Mucosa of rectum (tissue), 2 donors: ENCODE measurements at regions not wholly inside any gene's neighbourhood (a gene's known extent, or its start where the extent isn't known, plus 50 kb on each side); places are given as distances from the start of the nearest gene placed in this dataset.

ENCODE experiments used
- H3K27ac ChIP-seq, 2 donors: one replicate each; pipeline ENCODE4 v1.7.0; 2013; ENCODE audit warnings: inconsistent platforms in 2 of 2, low read depth in 2 of 2, low read length in 2 of 2
- H3K27me3 ChIP-seq, 2 donors: one replicate each; pipeline ENCODE4 v1.7.0; 2013; ENCODE audit warnings: low read length in 2 of 2; ENCODE audit not compliant: control insufficient read depth in 2 of 2, insufficient read depth in 2 of 2
- H3K36me3 ChIP-seq, 2 donors: one replicate each; pipeline ENCODE4 v1.7.0; 2013; ENCODE audit warnings: low read length in 2 of 2; ENCODE audit not compliant: control insufficient read depth in 2 of 2, insufficient read depth in 2 of 2
- H3K4me1 ChIP-seq, 2 donors: one replicate each; pipeline ENCODE4 v1.7.0; 2013; ENCODE audit warnings: low read length in 2 of 2, mild to moderate bottlenecking in 1 of 2; ENCODE audit not compliant: control insufficient read depth in 2 of 2, insufficient read depth in 2 of 2
- H3K4me3 ChIP-seq, 2 donors: one replicate each; pipeline ENCODE4 v1.7.0; 2013; ENCODE audit warnings: low read length in 2 of 2
- H3K9ac ChIP-seq, 2 donors: one replicate each; pipeline ENCODE4 v1.7.0; 2013; ENCODE audit warnings: low read length in 2 of 2, low read depth in 1 of 2, mild to moderate bottlenecking in 1 of 2
- H3K9me3 ChIP-seq, 2 donors: one replicate each; pipeline ENCODE4 v1.7.0; 2013; ENCODE audit warnings: low read length in 2 of 2; ENCODE audit not compliant: control insufficient read depth in 2 of 2
- donor health status: healthy.
- donor health status: Normal muscosa, but diverticular disease.

DNA sequence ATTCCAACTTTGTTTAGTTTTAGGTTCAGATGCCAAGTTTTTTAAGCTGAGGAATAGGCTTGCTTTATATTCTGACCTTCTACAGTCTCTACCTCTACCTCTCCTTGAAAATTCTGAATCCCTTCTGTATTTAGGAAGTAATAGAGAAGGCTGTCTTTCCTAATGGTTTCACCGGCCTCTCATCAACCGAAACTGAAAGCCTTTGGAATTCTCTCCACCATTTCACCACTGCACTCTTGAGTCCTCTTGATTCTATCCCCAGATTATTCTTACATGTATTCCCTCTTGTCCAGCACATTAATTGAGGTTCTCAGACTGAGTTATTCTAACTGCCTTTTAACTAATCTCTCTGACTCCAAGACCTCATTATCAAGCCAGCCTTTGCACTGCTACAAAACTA lies 67.7 kb upstream of the PICALM start:
- no peaks in the 10 kb centered on the region for H3K9me3 ChIP-seq
- H3K4me1 ChIP-seq: peaks cover 8 to 10% of the 10 kb centered on the region in 2 donors
- H3K9ac ChIP-seq: no peak overlapping the region
- no peak overlapping the region for H3K4me3 ChIP-seq
- H3K27ac ChIP-seq: no peak overlapping the region
- H3K27me3 ChIP-seq: peaks cover 0 to 5% of the 10 kb centered on the region in 2 donors
- no peaks in the 10 kb centered on the region for H3K36me3 ChIP-seq

DNA sequence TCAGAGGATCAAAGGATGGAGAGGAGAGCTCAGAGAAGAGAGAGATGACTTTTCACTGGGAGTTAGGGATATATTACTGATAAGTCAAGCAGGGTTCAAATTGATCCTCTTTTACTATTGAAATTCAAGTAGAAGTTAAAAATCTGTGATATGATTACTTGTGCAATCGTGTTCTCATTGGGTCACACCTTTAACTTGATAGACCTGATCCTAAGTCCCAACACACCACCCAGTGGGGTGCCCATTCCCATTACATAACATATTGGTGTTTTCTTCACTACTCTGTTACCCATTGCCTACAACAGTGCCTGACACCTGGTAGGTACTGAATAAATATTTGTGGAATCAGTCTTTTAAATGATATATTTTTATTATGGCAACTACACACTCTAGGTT lies 66.4 kb upstream of the PICALM start:
- Histone ChIP-seq H3K4me3 (no peak overlapping the region), H3K9me3 (no peaks in the 10 kb centered on the region), H3K9ac (no peak overlapping the region), H3K36me3 (no peaks in the 10 kb centered on the region), H3K27me3 (peaks cover 0 to 5% of the 10 kb centered on the region in 2 donors), H3K4me1 (peaks cover 8 to 10% of the 10 kb centered on the region in 2 donors), H3K27ac (peak overlapping the region in 1 of 2 donors; percentile 15)

DNA sequence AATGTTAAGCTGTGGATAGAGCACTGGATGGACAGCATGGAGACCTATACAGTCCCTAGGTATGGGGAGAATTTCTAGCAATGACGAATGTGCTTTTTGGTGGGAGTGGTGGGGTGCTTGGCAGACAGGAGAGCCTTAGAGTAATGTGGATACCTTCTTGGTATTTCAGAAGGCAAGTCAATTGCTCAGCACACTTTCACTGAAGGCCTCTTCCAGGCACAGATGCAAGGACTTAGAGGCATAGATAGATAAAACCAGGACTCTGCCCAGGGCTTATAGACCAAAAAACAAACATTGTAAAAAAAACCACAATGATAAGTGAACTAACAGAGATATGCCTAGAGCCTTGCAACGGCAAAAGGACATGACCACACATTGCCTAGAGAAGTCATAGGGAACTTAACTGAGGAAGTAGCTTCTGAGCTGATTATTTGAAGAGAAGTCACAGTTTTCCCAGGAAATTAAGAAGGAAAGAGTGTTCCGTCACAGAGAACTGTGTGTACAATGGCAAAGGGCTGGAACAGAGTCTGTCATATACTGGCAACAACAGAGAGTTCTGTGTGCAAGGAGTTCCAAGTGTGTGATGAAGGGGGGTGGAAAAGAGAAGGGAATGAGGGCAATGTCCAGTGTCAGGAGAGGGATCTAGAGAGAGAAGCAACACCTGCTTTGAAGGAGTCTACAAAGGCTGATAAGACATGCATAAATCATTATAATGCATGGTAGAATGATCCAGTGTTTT lies 65.9 kb upstream of the PICALM start:
- Histone ChIP-seq H3K36me3 (no peaks in the 10 kb centered on the region), H3K9ac (no peak overlapping the region), H3K27me3 (peaks cover 0 to 5% of the 10 kb centered on the region in 2 donors), H3K4me3 (no peak overlapping the region), H3K9me3 (no peaks in the 10 kb centered on the region), H3K27ac (peak overlapping the region in 1 of 2 donors; percentile 15), H3K4me1 (peaks cover 8 to 10% of the 10 kb centered on the region in 2 donors)

DNA sequence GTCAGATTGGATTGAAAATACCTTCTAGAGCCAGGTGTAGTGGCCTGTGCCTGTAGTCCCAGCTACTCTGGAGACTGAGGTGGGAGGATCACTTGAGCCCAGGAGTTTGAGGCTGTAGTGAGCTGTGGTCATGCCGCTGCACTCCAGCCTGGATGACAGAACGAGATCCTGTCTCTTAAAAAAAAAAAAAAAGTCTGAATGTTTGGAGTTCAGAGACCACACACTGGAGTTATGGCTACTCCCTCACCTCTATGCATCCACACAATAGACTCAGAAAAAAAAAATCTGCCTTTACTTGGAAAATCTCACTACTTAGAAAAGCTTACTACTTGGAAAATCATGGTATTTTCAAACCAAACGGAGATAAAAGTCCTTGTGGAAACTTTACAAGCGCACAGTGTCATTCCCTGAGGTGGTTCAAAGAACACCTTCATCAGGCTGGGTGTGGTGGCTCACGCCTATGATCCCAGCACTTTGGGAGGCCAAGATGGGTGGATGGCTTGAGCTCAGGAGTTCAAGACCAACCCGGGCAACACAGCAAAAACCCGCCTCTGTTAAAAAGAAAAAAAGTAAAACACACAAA lies 63.9 kb upstream of the PICALM start:
- H3K36me3 ChIP-seq: no peaks in the 10 kb centered on the region
- no peak overlapping the region for H3K27ac ChIP-seq
- peaks cover 0 to 5% of the 10 kb centered on the region in 2 donors for H3K27me3 ChIP-seq
- H3K4me3 ChIP-seq: no peak overlapping the region
- H3K9me3 ChIP-seq: no peaks in the 10 kb centered on the region
- H3K4me1 ChIP-seq: peaks cover 8 to 16% of the 10 kb centered on the region in 2 donors
- H3K9ac ChIP-seq: no peak overlapping the region

DNA sequence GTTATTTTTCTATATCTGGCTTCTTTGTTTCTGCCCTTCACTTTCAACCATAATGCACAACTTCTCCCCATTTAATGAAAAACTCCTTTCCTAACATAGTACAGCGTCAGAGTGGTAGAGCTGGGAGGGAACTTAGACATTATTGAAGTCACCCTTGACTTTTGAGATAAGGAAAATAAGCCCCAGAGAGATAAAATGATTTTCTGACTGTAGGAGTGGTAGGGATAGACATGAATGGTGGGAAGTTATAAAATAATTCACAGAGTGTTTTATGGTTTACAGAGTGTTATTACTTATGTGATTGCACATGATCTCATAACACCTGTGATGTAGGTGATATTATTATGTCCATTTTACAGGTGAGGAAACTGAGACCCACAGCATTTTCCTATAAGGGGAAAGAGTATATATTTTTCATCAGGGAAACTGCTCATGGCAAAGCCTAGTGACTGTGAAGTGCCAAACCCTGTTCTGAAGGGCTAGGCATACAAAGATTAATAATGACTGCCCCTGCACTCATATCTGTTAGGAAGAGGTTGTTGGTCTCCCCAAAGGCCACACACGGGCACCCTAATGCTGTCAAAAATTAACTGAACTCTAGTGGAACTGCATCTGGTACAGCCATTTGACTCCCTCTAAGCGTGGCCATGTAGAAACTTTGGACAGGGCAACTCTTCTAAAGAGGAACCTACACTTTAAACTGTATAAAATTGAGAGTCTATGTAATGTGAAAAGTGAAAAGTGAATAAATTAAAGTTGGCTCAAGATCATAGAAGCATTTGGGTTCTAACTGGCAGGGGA lies 61.1 kb upstream of the PICALM start:
- Histone ChIP-seq H3K4me1 (peaks cover 6 to 12% of the 10 kb centered on the region in 2 donors), H3K27me3 (peaks cover 3 to 6% of the 10 kb centered on the region in 2 donors), H3K4me3 (no peak overlapping the region), H3K9me3 (no peaks in the 10 kb centered on the region), H3K27ac (no peak overlapping the region), H3K36me3 (no peaks in the 10 kb centered on the region), H3K9ac (no peak overlapping the region)

DNA sequence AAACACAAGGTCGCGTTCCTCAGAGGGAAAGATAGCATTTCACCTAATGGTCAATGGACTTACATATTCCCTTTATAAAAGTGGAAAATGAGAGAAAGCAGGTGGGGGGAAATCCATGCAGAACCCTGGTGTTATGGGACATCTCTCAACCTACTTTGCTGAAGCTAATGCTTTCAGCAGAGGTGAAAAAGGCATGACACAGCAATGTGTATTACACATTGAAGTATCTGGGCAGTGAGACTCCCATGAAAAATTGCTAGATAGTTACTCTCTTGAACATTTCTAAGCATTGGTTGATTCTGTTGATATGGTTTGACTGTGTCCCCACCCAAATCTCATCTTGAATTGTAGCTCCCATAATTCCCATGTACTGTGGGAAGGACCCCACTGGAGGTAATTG lies 60.0 kb upstream of the PICALM start:
- Histone ChIP-seq H3K36me3 (no peaks in the 10 kb centered on the region), H3K27me3 (peaks cover 3 to 6% of the 10 kb centered on the region in 2 donors), H3K4me1 (peaks cover 0 to 6% of the 10 kb centered on the region in 2 donors)

DNA sequence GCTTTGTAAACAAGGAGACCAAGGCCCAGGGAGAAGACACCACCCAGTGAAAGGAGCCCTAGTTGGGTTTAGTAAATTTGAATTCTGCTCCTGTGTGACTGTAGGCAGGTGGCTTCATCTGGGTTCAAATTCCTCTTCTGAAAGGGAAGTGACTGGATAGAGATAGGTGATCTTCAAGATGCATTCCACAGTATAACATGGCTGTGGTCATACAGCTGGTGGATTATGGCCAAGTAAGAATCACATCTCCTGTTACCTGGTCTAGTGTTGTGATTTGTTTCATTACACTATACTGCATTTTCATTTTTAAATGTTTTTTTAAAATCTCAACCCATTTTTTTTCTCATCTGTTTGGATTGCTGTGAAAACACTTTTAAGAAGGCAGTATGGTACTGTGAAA lies 58.0 kb upstream of the PICALM start:
- Histone ChIP-seq H3K9ac (no peak overlapping the region), H3K36me3 (no peaks in the 10 kb centered on the region), H3K27ac (no peak overlapping the region), H3K9me3 (no peaks in the 10 kb centered on the region), H3K4me3 (no peak overlapping the region), H3K4me1 (peaks cover 0 to 6% of the 10 kb centered on the region in 2 donors), H3K27me3 (peaks cover 3 to 6% of the 10 kb centered on the region in 2 donors)

More for the DNA sequence above, 60.0 kb upstream of the PICALM start:
- Histone ChIP-seq H3K9me3 (no peaks in the 10 kb centered on the region), H3K9ac (no peak overlapping the region), H3K27ac (no peak overlapping the region), H3K4me3 (no peak overlapping the region)

DNA sequence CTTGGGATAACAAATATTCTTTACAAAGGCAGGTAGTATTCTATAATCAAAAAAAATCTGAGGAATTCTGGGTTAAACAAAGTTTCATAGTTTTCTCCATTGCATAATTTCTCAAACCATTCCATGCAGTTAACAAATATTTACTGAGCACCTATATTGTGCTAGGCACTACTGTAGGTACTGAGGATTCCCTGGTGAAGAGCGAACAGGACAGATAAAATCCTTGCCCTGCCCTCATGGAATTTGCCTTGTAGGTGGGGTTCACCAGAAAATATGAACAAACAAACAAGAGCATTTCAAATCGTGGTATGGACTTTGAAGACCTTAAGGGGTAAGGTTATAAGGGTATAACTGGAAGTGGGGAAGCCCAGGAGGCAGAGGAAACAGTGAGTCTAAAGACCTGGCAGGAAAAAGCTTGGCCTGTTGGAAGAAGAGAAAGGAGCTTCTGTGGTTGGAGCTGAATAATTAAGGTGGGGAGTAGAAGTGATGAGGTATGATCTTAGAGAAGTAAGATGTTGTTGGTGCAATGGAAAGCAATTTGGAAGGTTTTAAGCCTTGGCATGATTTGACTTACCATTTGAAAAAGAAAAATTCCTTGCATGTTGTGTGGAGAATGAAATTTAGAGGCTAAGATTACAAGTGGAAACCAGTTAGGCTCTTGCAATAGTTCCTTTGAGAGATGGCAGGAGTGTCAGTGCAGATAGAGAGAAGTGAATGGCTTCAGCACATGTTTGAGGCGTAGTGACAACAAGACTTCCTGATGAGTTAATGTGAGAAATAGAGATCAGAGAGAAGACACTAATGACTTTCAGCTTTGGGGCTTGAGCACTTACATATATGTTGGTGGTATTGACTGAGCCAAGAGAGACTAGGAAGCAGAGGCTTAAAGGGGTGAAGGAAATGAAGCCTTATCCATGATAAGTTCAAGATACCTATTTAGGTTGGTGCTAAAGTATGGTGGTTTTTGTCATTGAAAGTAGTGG lies 55.7 kb upstream of the PICALM start:
- H3K9ac ChIP-seq: no peak overlapping the region
- no peaks in the 10 kb centered on the region for H3K36me3 ChIP-seq
- H3K27ac ChIP-seq: no peak overlapping the region
- no peak overlapping the region for H3K4me3 ChIP-seq
- peaks cover 3 to 6% of the 10 kb centered on the region in 2 donors for H3K27me3 ChIP-seq
- H3K9me3 ChIP-seq: no peaks in the 10 kb centered on the region
- H3K4me1 ChIP-seq: peaks cover 0 to 4% of the 10 kb centered on the region in 2 donors

DNA sequence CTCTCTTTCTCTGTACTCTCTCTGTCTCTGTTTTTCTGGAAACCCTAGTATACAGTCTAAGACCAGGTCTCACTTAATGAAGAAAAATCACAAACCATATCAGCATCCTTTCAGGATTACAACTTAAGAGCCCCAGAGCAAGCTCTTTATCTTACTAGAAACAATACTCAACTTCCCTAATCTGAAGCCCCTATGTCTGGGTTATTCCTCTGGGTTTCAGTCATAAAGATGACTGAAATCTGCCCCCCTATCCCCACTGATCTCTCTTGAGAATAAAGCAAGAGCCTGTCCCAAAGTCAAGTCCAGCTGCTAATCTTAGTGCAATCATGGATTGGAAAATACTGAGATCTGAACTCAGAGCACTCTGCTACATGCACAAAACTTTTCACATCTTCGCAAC lies 53.9 kb upstream of the PICALM start:
- no peak overlapping the region for H3K9ac ChIP-seq
- H3K36me3 ChIP-seq: no peaks in the 10 kb centered on the region
- H3K27me3 ChIP-seq: peaks cover 3 to 6% of the 10 kb centered on the region in 2 donors
- no peaks in the 10 kb centered on the region for H3K9me3 ChIP-seq
- H3K4me3 ChIP-seq: no peak overlapping the region
- H3K4me1 ChIP-seq: no peaks in the 10 kb centered on the region
- H3K27ac ChIP-seq: no peak overlapping the region
